GM12878 (cell line): ENCODE measurements at regions not wholly inside any gene's neighbourhood (a gene's known extent, or its start where the extent isn't known, plus 50 kb on each side); places are given as distances from the start of the nearest gene placed in this dataset.

Source experiments
- ATAC-seq: fragments of 200-7000 bp; cut with Tn5 transposase; 3 replicates; pipeline ENCODE4 v1.9.1; 2020; ENCODE audit warnings: mild to moderate bottlenecking, moderate library complexity
- BruUV-seq: library from RNA; stranded (reverse); fragments of 400-500 nt; replicated peaks from 2 replicates; lab custom pipeline; 2021; lab: Mats Ljungman, UMichigan
- CTCF ChIA-PET: fragments of 300-600 bp; sonication (Branson Sonifier 250); formaldehyde crosslinking; extraction: SDS; loops from one replicate; lab custom pipeline; 2021; ENCODE audit warnings: inconsistent platforms; lab: Yijun Ruan, JAX
- POLR2A ChIA-PET: fragments of 350-600 bp; formaldehyde crosslinking; extraction: SDS; loops from one replicate; lab custom pipeline; 2021; ENCODE audit warnings: inconsistent platforms; lab: Charles Lee
- RAD21 ChIA-PET: fragments of 300-600 bp; sonication (Branson Sonifier 250); formaldehyde crosslinking; loops from one replicate; lab custom pipeline; 2023; ENCODE audit warnings: antibody characterized with exemption; ENCODE audit not compliant: unreplicated experiment; lab: Charles Lee
- SMC1A ChIA-PET: fragments of 300-600 bp; sonication (Branson Sonifier 250); formaldehyde crosslinking; loops from one replicate; lab custom pipeline; 2023; ENCODE audit not compliant: unreplicated experiment, uncharacterized antibody; lab: Charles Lee
- DNase-seq: peaks from one replicate; pipeline ENCODE4 v3.0.0-alpha.2; 2011; ENCODE audit warnings: low read depth, low spot score
- FAIRE-seq: peaks from 3 replicates; lab custom pipeline; 2011; peaks lifted over from hg19 to GRCh38; lab: Jason Lieb, UNC
- H2AFZ ChIP-seq: 2 replicates; pipeline ENCODE4 v1.6.0; 2011; ENCODE audit warnings: low read depth, low read length, control low read depth; ENCODE audit not compliant: control insufficient read depth
- H3K27ac ChIP-seq: 2 replicates; pipeline ENCODE4 v1.5.1; 2011; ENCODE audit warnings: control low read depth; ENCODE audit not compliant: control insufficient read depth, insufficient read depth
- H3K27me3 ChIP-seq, 2 experiments: replicated peaks in 1 of 2; 2 replicates each; pipeline versions ENCODE4 v1.6.0 to v1.6.1; 2011; ENCODE audit warnings: low read length in 1 of 2; ENCODE audit not compliant: control insufficient read depth in 2 of 2, insufficient read depth in 2 of 2
- H3K36me3 ChIP-seq, 2 experiments: 2 replicates each; pipeline ENCODE4 v1.5.1; 2011; ENCODE audit warnings: low read length in 1 of 2; ENCODE audit not compliant: control insufficient read depth in 2 of 2, insufficient read depth in 2 of 2
- H3K4me1 ChIP-seq: 2 replicates; pipeline ENCODE4 v1.6.1; 2011; ENCODE audit warnings: mild to moderate bottlenecking, low read length, moderate library complexity, mixed read lengths; ENCODE audit not compliant: control insufficient read depth, insufficient read depth
- H3K4me2 ChIP-seq: 2 replicates; pipeline ENCODE4 v1.6.0; 2011; ENCODE audit warnings: control low read depth; ENCODE audit not compliant: control insufficient read depth, insufficient read depth
- H3K4me3 ChIP-seq: fragments of 200-600 bp; sonication (generic); 2 replicates; pipeline ENCODE4 v1.5.1; 2016
- H3K79me2 ChIP-seq: 2 replicates; pipeline ENCODE4 v1.6.0; 2011; ENCODE audit warnings: low read length; ENCODE audit not compliant: control insufficient read depth, insufficient read depth
- H3K9ac ChIP-seq: 2 replicates; pipeline ENCODE4 v1.8.0; 2011; ENCODE audit warnings: low read length, control low read depth, mixed read lengths; ENCODE audit not compliant: control insufficient read depth, insufficient read depth
- H3K9me3 ChIP-seq: replicated peaks from 3 replicates; pipeline ENCODE4 v1.5.1; 2011; ENCODE audit warnings: mild to moderate bottlenecking, low read length; ENCODE audit not compliant: control insufficient read depth, insufficient read depth
- H4K20me1 ChIP-seq: 2 replicates; pipeline ENCODE4 v1.6.0; 2011; ENCODE audit not compliant: control insufficient read depth, insufficient read depth
- BACH1 ChIP-seq: fragments of 450-650 bp; IDR thresholded peaks from 2 replicates; pipeline ENCODE4 v1.6.1; 2017; ENCODE audit warnings: mild to moderate bottlenecking, borderline replicate concordance
- BMI1 ChIP-seq: fragments of 450-650 bp; IDR thresholded peaks from 2 replicates; pipeline ENCODE4 v1.6.1; 2016; ENCODE audit warnings: mild to moderate bottlenecking, moderate library complexity, borderline replicate concordance
- EED ChIP-seq: sonication (generic); IDR thresholded peaks from 2 replicates; pipeline ENCODE4 v1.6.1; 2016; ENCODE audit warnings: antibody characterized with exemption, low read depth
- JUNB ChIP-seq: IDR thresholded peaks from 2 replicates; pipeline ENCODE4 v1.6.1; 2016; ENCODE audit warnings: antibody characterized with exemption, mild to moderate bottlenecking
- LARP7 ChIP-seq: fragments of 450-650 bp; IDR thresholded peaks from 2 replicates; pipeline ENCODE4 v1.6.1; 2017; ENCODE audit warnings: mild to moderate bottlenecking
- POLR2A ChIP-seq: IDR thresholded peaks from 2 replicates; pipeline ENCODE4 v1.6.1; 2011; ENCODE audit warnings: low read depth, mild to moderate bottlenecking, low read length
- SMAD1 ChIP-seq: fragments of 450-650 bp; IDR thresholded peaks from 2 replicates; pipeline ENCODE4 v1.6.1; 2018; ENCODE audit warnings: mild to moderate bottlenecking, low read depth; ENCODE audit not compliant: partially characterized antibody
- STAT3 ChIP-seq: IDR thresholded peaks from 2 replicates; pipeline ENCODE4 v1.6.1; 2011; ENCODE audit warnings: low read depth, low read length, improper control_type of control experiment
- TBL1XR1 ChIP-seq: IDR thresholded peaks from 2 replicates; pipeline ENCODE4 v1.6.1; 2012; ENCODE audit warnings: low read depth, low read length, improper control_type of control experiment
- ZBTB11 ChIP-seq: fragments of 450-650 bp; formaldehyde crosslinking; IDR thresholded peaks from 2 replicates; pipeline ENCODE4 v1.5.0; 2022; ENCODE audit warnings: mild to moderate bottlenecking, missing genetic modification characterization
- ZNF207 ChIP-seq: fragments of 450-650 bp; IDR thresholded peaks from 2 replicates; pipeline ENCODE4 v1.6.1; 2014; ENCODE audit warnings: antibody characterized with exemption, mild to moderate bottlenecking, borderline replicate concordance
- WGBS: methylation state at CpG from one replicate; pipeline ENCODE4 v1.1.6; 2016; ENCODE audit warnings: low lambda C conversion rate; ENCODE audit not compliant: insufficient replicate concordance, insufficient coverage; ENCODE audit errors: missing lambda C conversion rate; 5-methylcytosine and 5-hydroxymethylcytosine counted together
- in situ Hi-C: fragments of 300-500 bp; cut with MboI; formaldehyde crosslinking; loops from 9 replicates; pipeline ENCODE4 v1.14.3; 2018; ENCODE audit warnings: mixed read lengths
- intact Hi-C: fragments of 100-400 bp; cut with micrococcal nuclease; formaldehyde crosslinking; loops from one replicate; pipeline ENCODE4 v1.14.2; 2022; ENCODE audit not compliant: unreplicated experiment

GRCh38 chr5:56651893-56652292 is 163.5 kb upstream of the MAP3K1 start:
- H3K4me3 ChIP-seq, result no peak overlapping the region
- no peaks in the 10 kb centered on the region for H3K9me3 ChIP-seq
- FAIRE-seq, result no peak
- POLR2A ChIA-PET, result no interaction called here
- H4K20me1 ChIP-seq, result no peaks in the 10 kb centered on the region
- BruUV-seq, result no TSS peak
- no peak overlapping the region for H3K4me2 ChIP-seq
- SMC1A ChIA-PET, result interaction anchor here (1.5 to 1.6 kb wide), 2 partner anchors 11 to 18 kb away, joined by 4 to 7 read pairs; no protein-coding TSS in a partner anchor
- RAD21 ChIA-PET, result no interaction called here
- intact Hi-C loops, result no loop called here
- H3K9ac ChIP-seq, result no peak overlapping the region
- H3K79me2 ChIP-seq, result no peaks in the 10 kb centered on the region
- no peaks in the 10 kb centered on the region for H3K36me3 ChIP-seq
- TF ChIP-seq ZBTB11 (CRISPR knock-in tag) (no peak), BACH1 (no peak)
- no peak overlapping the region for H2AFZ ChIP-seq
- no peak for ATAC-seq
- in situ Hi-C loops, result no loop called here
- no peaks in the 10 kb centered on the region for H3K4me1 ChIP-seq
- no peak for DNase-seq
- peaks cover 0 to 5% of the 10 kb centered on the region in 2 experiments; a peak in 1 of 4 replicates for H3K27me3 ChIP-seq
- CTCF ChIA-PET, result no interaction called here
- H3K27ac ChIP-seq, result no peak overlapping the region

DNA sequence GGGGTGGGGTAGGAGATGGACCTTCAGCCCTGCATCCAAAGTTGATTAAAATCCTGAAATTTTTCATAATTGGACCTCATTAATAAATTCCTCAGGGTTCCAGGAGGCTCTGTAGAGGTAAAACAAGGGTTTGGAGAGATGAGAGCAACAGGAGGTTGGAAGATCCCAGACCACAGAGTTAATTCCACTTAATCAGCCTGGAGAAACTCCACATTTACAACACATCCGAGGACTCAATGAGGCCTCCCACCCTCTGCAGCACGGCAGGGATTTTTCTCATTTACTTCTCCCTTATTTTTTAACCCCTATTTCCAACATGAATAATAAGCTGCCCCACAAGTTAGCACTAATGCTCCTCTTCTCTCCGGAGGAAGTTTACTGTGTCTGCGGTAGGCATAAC is 165.0 kb upstream of the MAP3K1 start:
- H2AFZ ChIP-seq, result no peak overlapping the region

More for the DNA sequence above, 165.0 kb upstream of the MAP3K1 start:
- Histone ChIP-seq H3K27me3 (peaks cover 0 to 5% of the 10 kb centered on the region in 2 experiments; a peak in 1 of 4 replicates), H3K36me3 (no peaks in the 10 kb centered on the region), H3K27ac (no peak overlapping the region), H3K4me2 (no peak overlapping the region), H4K20me1 (no peaks in the 10 kb centered on the region), H3K9me3 (no peaks in the 10 kb centered on the region), H3K4me1 (no peaks in the 10 kb centered on the region), H3K4me3 (no peak overlapping the region), H3K9ac (no peak overlapping the region)
- ATAC-seq (no peak), FAIRE-seq (no peak), DNase-seq (no peak)
- ChIA-PET SMC1A (interaction anchor here (0.9 to 2.2 kb wide), 7 partner anchors 8 to 75 kb away, joined by 3 to 8 read pairs (median 4); no protein-coding TSS in a partner anchor), RAD21 (interaction anchor here (1.1 kb wide), 1 partner anchor 20 kb away, joined by 3 read pairs; no protein-coding TSS in a partner anchor), CTCF (interaction anchor here (1.1 kb wide), 1 partner anchor 46 kb away, joined by 3 read pairs; no protein-coding TSS in a partner anchor)
- no TSS peak for BruUV-seq
- whole genome bisulfite sequencing, result 49% methylated on average over 4 of the region's 4 CpGs
- in situ Hi-C loops, result no loop called here
- no peak for TF ChIP-seq BMI1
- no peak for TF ChIP-seq EED
- TF ChIP-seq TBL1XR1, result no peak
- TF ChIP-seq LARP7, result no peak
- no peak for TF ChIP-seq STAT3
- TF ChIP-seq JUNB, result no peak
- no peak for TF ChIP-seq POLR2A
- no peak for TF ChIP-seq ZNF207
- TF ChIP-seq SMAD1, result no peak
- TF ChIP-seq, all 136 proteins: peak for 0
- intact Hi-C loops, result no loop called here
- POLR2A ChIA-PET, result no interaction called here
- no peaks in the 10 kb centered on the region for H3K79me2 ChIP-seq
